HG02642 (cell line): ENCODE measurements at regions not wholly inside any gene's neighbourhood (a gene's known extent, or its start where the extent isn't known, plus 50 kb on each side); places are given as distances from the start of the nearest gene placed in this dataset.

Experiments
- ATAC-seq: cut with Tn5 transposase; IDR thresholded peaks from one replicate; pipeline ENCODE4 v1.9.1; 2021; ENCODE audit warnings: mild to moderate bottlenecking; ENCODE audit not compliant: unreplicated experiment, poor library complexity

DNA sequence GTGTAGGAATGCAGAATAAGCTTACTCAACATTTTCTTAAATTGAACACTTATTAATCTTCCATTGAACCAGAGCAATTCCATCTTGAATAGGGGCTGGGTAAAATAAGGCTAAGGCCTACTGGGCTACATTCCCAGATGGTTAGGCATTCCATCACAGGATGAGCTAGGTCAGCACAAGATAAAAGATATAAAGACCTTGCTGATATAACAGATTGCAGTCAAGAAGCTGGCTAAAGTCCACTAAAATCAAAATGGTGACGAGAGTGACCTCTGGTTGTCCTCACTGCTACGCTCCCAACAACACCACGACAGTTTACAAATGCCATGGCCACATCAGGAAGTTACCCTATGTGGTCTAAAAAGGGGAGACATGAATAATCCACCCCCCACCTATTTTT lies 156.1 kb downstream of the NXNL2 start:
- ATAC-seq, result no peak

- ATAC-seq, result no peak
Measured at GRCh38 chr9:88691811-88692210, 156.8 kb downstream of the NXNL2 start.

DNA sequence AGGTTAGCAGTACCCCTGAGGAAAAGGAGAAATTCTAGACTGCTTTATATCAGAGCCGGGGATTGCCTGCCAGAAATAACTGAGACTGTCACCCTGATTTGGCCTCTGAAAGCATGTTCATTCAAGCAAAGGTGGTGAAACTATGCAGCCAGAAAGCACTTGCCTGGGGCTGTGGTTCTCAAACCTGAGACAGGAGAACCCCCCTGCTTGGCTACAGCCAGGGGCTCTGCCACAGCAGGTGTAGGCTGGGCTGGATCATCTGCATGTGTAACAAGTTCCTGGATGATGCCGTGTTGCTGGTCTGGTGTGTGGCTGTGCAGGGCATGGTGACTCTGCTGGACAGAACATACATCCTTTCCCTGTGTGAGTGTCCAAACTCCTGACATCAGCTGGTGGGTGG lies 157.8 kb downstream of the NXNL2 start:
- no peak for ATAC-seq

- no peak for ATAC-seq
Measured at GRCh38 chr9:88694625-88695024, 159.6 kb downstream of the NXNL2 start.

DNA sequence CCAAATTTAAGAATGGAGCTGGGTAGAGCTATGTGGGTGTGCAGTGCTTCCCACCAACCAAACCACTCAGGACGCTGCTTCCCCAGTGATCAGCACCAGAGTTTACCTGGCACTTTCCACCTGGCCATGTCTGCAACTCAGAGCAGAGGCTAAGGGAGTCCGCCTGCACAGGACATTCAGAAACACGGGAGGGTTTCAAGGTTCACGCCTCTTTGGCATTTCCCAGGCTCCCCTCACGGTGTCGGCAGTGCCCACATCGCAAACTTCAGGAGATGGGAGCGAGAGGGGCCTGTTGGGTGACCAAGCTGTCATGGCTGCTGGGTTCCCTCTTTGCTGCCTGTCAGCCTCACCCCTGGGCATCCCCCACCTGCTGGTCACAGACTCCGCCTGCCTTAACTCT lies 161.5 kb downstream of the NXNL2 start:
- ATAC-seq, result no peak

DNA sequence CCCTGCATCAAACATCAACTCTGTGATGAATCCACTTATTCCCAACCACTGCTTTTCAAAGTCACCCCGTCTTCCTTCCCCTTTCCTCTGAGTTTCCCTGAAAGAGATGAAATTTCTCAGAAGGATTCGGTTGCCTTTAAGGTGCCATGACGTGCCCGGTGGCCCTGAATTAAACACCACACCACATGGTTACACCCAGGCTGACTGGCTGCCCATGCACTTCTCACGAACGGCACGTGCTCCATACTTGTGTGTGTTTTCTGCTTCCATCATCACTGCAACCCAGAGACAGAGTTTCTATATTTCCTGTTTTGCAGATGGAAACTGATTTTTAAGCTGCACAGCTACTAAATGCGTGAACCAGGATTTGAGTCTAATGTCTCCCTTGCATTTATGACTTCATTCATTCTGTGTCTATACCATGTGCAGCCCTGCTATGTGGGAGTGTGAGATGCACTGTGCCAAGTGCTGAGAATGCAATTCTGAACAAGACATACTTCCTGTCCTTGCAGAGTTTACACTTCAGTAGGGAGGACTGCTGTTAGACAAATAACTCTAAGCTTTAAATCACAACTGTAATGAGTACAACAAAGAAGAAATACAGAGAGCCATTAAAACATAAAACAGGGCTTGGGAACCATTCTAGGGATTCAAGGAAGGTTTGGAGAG lies 162.9 kb downstream of the NXNL2 start:
- ATAC-seq, result no peak

GRCh38 chr9:88702985-88703384 lies 168.0 kb downstream of the NXNL2 start:
- ATAC-seq, result no peak

GRCh38 chr9:88706193-88707113 lies 171.5 kb downstream of the NXNL2 start:
- ATAC-seq, result no peak

DNA sequence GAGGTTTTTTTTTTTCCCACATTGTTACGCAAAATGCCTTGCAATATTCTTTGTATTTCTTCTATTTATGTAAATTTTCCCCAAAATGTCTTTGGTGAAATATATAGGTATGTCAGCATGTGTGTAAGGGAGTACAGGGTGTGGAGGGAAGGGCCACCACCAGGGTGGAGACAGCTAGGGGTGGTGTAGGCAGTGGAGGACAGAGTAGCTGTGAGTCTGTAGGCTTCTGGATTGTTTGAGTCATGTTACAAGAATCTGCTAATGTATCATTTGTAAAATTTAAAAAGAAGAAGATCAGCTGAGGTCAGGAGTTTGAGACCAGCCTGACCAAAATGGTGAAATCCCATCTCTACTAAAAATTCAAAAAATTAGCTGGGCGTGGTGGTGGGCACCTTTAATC lies 175.5 kb downstream of the NXNL2 start:
- ATAC-seq, result no peak

DNA sequence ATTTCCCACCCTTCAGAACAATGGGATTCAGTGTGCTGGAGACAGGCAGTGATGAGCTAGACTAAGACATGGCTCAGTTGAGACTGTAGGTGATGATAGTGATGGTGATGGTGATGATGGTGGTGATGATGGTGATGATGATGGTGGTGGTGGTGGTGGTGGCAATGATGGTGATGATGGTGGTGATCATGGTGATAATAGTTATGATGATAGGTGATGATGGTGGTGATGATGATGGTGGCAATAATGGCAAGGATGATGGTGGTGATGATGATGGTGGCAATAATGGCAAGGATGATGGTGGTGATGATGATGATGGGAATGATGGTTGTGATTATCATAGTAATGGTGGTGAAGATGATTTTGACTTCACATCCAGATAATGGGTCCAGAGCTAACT lies 176.7 kb downstream of the NXNL2 start:
- no peak for ATAC-seq

DNA sequence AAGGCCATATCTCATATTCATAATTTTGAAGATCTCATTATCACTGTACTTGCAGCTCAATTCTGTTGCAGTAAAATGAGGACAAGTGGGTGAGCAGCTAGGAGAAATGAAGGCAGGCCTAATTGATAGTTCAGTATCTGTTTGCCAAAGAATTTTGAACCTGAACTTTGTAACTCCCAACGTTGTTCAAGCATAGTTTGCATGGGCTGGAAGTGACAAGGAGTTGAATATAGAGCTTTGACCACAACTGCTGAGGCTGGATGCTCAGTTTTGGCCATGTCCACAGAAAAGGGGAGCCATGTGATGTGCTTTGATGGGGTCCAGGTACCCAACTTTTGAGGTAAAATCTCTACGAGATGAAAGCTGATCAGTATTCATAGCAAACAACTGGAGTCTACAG lies 177.5 kb downstream of the NXNL2 start:
- no peak for ATAC-seq

DNA sequence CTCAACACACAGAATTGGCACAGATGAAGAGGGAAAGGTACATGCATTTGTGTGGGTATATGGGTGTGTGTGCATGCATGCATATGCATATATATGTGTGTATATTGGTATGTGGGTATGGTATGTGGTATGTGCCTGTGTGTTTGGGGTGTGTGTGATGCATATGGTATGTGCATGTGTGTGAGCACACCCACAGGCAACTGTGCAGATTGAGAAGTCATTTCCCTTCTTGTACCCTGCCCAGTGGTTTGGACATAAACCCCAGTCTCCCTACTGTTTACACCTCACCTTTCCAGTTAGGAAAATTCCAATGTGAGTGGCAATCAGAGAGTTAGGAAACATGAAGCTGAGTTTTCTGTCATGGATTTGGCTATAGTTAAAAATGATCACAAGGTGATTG lies 178.0 kb downstream of the NXNL2 start:
- ATAC-seq, result no peak

- ATAC-seq, result no peak
Measured at GRCh38 chr9:88716596-88717290, 181.8 kb downstream of the NXNL2 start.

DNA sequence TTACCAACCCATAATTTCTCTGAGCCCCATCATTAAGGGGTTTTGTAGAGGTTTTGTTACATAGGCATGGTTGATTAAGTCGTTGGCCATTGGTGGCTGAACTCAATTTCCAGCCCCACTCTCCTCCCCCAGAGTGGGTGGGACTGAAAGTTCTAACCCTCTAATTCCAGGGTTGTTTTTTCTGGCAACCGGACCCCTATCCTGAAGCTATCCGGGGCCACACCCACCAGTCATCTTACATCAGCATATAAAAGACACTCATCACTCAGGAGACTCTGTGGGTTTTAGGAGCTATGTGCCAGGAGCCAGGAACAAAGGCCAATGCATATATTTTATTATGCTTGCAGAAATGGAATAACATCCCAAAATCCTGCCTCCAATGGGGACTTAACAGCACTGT lies 186.0 kb downstream of the NXNL2 start:
- ATAC-seq, result no peak

GRCh38 chr9:88721495-88722279 lies 186.7 kb downstream of the NXNL2 start:
- ATAC-seq, result no peak

DNA sequence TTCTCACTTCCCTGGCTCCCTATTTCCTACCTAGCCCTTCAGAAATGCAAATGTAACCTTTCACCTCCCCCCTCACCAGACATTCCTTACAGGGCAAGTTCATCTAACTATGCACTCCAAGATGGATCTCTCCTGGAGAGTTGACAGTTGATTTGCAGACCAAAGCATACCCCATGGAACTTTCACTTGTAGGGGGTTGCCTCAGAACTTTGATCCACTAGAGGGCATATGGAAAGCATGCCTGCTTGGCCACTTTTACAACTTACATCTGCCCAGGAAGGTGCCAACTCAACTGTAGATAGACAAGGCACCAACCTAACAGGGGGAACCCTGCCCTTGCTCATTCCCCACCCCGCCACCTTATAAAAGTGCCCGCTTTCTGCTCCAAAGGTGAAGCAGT lies 187.8 kb downstream of the NXNL2 start:
- ATAC-seq, result no peak

- ATAC-seq, result no peak
Measured at GRCh38 chr9:88723751-88724150, 188.8 kb downstream of the NXNL2 start.

GRCh38 chr9:88724331-88724730 lies 189.4 kb downstream of the NXNL2 start:
- no peak for ATAC-seq

- no peak for ATAC-seq
Measured at GRCh38 chr9:88725300-88726019, 190.5 kb downstream of the NXNL2 start.

DNA sequence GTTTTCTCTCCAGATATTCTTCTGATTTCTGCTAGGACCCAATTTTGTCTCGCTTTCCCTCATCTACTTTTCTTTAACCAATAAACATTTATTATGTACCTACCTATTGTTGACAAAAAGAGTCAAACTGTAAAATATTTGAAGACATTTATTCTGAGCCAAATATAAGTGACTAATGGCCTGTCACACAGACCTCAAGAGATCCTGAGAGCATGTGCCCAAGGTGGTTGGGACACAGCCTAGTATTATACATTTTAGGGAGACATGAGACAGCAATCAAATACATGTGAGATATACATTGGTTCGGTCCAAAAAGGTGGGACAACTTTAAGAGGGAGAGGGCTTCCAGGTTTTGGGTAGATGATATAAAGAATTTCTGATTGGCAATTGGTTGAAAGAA lies 191.8 kb downstream of the NXNL2 start:
- ATAC-seq, result no peak
